HL-60 (cell line): ENCODE measurements at regions not wholly inside any gene's neighbourhood (a gene's known extent, or its start where the extent isn't known, plus 50 kb on each side); places are given as distances from the start of the nearest gene placed in this dataset.

ENCODE experiments used
- POLR2AphosphoS5 ChIP-seq: IDR thresholded peaks from 2 replicates; pipeline ENCODE4 v1.6.1; 2012; ENCODE audit warnings: low read depth
- TF ChIP-seq, protein P1 (sequence below): IDR thresholded peaks from one replicate; pipeline ENCODE4 v1.5.1; 2011; ENCODE audit warnings: low read length, control low read depth, inconsistent platforms; ENCODE audit not compliant: insufficient read depth

DNA sequence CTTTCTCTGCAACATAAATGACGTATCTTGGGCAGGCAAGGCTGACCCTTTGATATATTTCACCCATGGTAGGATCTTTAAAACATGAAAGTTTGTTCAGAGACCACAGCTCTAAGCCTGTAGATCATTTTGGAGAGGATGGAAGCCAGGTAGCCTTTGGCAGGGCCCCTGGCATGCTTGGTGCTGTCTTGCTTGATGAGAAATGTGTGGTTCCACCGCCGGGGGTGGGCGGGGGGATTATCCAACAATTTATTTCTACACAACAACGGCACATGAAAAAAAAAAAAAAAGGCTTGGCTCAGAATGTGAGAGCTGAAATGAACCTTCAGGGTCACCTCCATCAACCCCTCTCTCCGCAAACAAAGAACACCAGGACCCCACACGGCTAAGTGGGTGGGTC, 112.9 kb upstream of the MBNL2 start:
- TF ChIP-seq, protein P1, sequence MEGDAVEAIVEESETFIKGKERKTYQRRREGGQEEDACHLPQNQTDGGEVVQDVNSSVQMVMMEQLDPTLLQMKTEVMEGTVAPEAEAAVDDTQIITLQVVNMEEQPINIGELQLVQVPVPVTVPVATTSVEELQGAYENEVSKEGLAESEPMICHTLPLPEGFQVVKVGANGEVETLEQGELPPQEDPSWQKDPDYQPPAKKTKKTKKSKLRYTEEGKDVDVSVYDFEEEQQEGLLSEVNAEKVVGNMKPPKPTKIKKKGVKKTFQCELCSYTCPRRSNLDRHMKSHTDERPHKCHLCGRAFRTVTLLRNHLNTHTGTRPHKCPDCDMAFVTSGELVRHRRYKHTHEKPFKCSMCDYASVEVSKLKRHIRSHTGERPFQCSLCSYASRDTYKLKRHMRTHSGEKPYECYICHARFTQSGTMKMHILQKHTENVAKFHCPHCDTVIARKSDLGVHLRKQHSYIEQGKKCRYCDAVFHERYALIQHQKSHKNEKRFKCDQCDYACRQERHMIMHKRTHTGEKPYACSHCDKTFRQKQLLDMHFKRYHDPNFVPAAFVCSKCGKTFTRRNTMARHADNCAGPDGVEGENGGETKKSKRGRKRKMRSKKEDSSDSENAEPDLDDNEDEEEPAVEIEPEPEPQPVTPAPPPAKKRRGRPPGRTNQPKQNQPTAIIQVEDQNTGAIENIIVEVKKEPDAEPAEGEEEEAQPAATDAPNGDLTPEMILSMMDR, result no peak
- TF ChIP-seq POLR2AphosphoS5, result no peak
